ENCODE measurements at regions not wholly inside any gene's neighbourhood (a gene's known extent, or its start where the extent isn't known, plus 50 kb on each side); places are given as distances from the start of the nearest gene placed in this dataset.

DNA sequence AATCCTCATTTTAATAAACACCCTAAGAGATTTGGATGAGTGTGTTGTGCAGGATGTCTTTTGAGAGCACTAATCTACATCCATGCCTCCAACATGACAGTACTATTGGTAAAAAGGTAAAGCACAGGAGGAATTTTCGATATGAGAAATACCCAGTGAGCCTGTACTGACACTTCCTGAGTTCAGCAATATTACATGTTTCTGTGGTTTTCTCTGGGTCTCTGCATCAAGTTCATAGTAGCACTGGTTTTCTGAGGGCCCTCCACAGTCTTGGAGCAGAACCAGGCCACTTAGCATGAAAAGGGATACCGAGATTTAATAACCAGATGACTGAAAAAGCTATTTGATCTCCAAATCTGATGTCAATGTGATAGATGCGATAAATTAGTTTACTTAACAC lies 524.1 kb downstream of the TMEM38B start:
- TF ChIP-seq, protein P1, sequence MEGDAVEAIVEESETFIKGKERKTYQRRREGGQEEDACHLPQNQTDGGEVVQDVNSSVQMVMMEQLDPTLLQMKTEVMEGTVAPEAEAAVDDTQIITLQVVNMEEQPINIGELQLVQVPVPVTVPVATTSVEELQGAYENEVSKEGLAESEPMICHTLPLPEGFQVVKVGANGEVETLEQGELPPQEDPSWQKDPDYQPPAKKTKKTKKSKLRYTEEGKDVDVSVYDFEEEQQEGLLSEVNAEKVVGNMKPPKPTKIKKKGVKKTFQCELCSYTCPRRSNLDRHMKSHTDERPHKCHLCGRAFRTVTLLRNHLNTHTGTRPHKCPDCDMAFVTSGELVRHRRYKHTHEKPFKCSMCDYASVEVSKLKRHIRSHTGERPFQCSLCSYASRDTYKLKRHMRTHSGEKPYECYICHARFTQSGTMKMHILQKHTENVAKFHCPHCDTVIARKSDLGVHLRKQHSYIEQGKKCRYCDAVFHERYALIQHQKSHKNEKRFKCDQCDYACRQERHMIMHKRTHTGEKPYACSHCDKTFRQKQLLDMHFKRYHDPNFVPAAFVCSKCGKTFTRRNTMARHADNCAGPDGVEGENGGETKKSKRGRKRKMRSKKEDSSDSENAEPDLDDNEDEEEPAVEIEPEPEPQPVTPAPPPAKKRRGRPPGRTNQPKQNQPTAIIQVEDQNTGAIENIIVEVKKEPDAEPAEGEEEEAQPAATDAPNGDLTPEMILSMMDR (IDR thresholded peaks at IDR 0.05), result no peak
- no peak for TF ChIP-seq POLR2A (IDR thresholded peaks at IDR 0.05)
